ENCODE measurements at regions not wholly inside any gene's neighbourhood (a gene's known extent, or its start where the extent isn't known, plus 50 kb on each side); places are given as distances from the start of the nearest gene placed in this dataset.

DNA sequence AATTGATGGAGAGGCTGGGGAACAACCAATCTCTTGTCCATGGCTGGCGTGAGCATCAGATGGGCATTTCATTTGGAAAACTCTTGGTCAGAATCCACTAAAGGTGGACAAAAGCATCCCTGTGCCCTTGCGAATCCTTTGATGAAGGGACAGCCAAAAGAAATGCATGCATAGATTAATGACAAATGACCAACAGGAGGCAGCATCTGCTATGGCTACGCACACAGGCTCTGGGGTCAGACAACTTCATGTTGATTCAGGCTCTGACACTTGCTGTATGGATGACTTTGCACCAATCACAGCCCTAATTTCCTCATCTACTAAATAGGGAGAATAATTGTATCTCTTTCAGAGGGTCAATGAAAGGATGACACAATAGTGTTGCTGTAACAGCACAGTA lies 117.5 kb downstream of the ASCL4 start:
- TF ChIP-seq EGR1 (IDR thresholded peaks at IDR 0.05) (no peak), RAD21 (IDR thresholded peaks at IDR 0.05; ENCODE audit: low read depth) (0 out of 2 replicates have a peak, but pooled peaks have one; percentile 23), FOXM1 (IDR thresholded peaks at IDR 0.05; ENCODE audit: borderline replicate concordance, low read depth) (no peak)
- TF ChIP-seq, protein P1, sequence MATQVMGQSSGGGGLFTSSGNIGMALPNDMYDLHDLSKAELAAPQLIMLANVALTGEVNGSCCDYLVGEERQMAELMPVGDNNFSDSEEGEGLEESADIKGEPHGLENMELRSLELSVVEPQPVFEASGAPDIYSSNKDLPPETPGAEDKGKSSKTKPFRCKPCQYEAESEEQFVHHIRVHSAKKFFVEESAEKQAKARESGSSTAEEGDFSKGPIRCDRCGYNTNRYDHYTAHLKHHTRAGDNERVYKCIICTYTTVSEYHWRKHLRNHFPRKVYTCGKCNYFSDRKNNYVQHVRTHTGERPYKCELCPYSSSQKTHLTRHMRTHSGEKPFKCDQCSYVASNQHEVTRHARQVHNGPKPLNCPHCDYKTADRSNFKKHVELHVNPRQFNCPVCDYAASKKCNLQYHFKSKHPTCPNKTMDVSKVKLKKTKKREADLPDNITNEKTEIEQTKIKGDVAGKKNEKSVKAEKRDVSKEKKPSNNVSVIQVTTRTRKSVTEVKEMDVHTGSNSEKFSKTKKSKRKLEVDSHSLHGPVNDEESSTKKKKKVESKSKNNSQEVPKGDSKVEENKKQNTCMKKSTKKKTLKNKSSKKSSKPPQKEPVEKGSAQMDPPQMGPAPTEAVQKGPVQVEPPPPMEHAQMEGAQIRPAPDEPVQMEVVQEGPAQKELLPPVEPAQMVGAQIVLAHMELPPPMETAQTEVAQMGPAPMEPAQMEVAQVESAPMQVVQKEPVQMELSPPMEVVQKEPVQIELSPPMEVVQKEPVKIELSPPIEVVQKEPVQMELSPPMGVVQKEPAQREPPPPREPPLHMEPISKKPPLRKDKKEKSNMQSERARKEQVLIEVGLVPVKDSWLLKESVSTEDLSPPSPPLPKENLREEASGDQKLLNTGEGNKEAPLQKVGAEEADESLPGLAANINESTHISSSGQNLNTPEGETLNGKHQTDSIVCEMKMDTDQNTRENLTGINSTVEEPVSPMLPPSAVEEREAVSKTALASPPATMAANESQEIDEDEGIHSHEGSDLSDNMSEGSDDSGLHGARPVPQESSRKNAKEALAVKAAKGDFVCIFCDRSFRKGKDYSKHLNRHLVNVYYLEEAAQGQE (IDR thresholded peaks at IDR 0.05; ENCODE audit: low read depth): no peak

DNA sequence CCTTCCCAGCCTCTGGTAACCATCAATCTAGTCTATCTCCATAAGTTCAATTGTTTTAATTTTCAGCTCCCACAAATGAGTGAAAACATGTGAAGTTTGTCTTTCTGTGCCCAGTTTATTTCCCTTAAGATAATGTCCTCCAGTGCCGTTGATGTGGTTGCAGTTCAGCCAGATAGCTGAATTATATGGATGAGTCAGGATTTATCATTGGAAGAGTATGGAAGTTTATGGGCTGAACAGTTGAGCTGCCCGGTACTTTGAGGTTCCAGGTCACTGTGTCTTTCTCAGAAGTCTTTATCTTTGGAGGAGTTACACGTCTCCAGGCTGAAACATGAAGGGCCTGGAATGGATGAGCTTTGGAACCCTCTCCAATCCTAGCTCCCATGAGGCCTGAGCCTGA lies 120.1 kb downstream of the ASCL4 start:
- TF ChIP-seq CEBPB (IDR thresholded peaks at IDR 0.05): no peak
- TF ChIP-seq EP300 (IDR thresholded peaks at IDR 0.05; ENCODE audit: borderline replicate concordance): no peak
- no peak for TF ChIP-seq EGR1 (IDR thresholded peaks at IDR 0.05)
- no peak for TF ChIP-seq TCF12 (IDR thresholded peaks at IDR 0.05; ENCODE audit: low read depth)
- TF ChIP-seq YY1 (IDR thresholded peaks at IDR 0.05; ENCODE audit: low read depth): no peak
- TF ChIP-seq, protein P1 (IDR thresholded peaks at IDR 0.05; ENCODE audit: low read depth): no peak
- TF ChIP-seq TEAD4 (IDR thresholded peaks at IDR 0.05): no peak
- TF ChIP-seq, protein P2, sequence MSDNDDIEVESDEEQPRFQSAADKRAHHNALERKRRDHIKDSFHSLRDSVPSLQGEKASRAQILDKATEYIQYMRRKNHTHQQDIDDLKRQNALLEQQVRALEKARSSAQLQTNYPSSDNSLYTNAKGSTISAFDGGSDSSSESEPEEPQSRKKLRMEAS (IDR thresholded peaks at IDR 0.05): no peak
- TF ChIP-seq CREB1 (IDR thresholded peaks at IDR 0.05; ENCODE audit: low read depth): no peak
- TF ChIP-seq, protein P3, sequence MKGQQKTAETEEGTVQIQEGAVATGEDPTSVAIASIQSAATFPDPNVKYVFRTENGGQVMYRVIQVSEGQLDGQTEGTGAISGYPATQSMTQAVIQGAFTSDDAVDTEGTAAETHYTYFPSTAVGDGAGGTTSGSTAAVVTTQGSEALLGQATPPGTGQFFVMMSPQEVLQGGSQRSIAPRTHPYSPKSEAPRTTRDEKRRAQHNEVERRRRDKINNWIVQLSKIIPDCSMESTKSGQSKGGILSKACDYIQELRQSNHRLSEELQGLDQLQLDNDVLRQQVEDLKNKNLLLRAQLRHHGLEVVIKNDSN (IDR thresholded peaks at IDR 0.05): no peak
- TF ChIP-seq TAF1 (IDR thresholded peaks at IDR 0.05; ENCODE audit: low read depth): no peak

DNA sequence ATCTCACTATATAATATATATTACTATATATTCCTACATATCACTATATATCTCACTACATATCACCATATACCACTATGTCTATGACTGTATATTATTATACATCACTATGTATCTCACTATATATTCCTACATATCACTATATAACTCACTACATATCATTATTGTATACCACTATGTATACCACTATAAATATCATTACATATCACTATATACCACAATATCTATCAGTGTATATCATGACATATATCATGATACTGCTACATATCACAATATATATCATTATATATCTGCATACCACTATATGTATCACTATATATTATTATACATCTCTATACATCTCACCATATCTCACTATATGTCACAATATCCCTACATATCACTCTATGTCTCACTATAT lies 121.5 kb downstream of the ASCL4 start:
- TF ChIP-seq EGR1 (IDR thresholded peaks at IDR 0.05) (no peak), FOXM1 (IDR thresholded peaks at IDR 0.05; ENCODE audit: borderline replicate concordance, low read depth) (no peak), RAD21 (IDR thresholded peaks at IDR 0.05; ENCODE audit: low read depth) (no peak), CEBPB (IDR thresholded peaks at IDR 0.05) (no peak), CREB1 (IDR thresholded peaks at IDR 0.05; ENCODE audit: low read depth) (no peak), YY1 (IDR thresholded peaks at IDR 0.05; ENCODE audit: low read depth) (no peak), TCF12 (IDR thresholded peaks at IDR 0.05; ENCODE audit: low read depth) (no peak), TEAD4 (IDR thresholded peaks at IDR 0.05) (no peak)
- TF ChIP-seq, protein P2 (IDR thresholded peaks at IDR 0.05): no peak

DNA sequence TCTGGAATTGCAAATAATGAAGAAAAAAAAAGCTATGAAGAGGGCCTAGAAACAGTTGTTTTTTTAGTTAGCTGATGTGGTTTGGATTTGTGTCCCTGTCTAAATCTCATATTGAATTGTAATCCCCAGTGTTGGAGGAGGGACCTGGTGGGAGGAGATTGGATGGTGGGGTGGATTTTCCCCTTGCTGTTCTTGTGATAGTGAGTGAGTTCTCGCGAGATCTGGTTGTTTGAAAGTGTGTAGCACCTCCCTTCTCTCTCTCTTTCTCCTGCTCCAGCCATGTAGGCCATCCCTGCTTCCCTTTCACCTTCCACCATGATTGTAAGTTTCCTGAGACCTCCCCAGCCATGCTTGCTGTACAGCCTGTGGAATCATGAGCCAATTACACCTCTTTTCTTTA lies 126.1 kb downstream of the ASCL4 start:
- TF ChIP-seq FOXM1 (IDR thresholded peaks at IDR 0.05; ENCODE audit: borderline replicate concordance, low read depth): no peak
- no peak for TF ChIP-seq CREB1 (IDR thresholded peaks at IDR 0.05; ENCODE audit: low read depth)
- TF ChIP-seq, protein P2 (IDR thresholded peaks at IDR 0.05): no peak
- TF ChIP-seq TEAD4 (IDR thresholded peaks at IDR 0.05): no peak
- no peak for TF ChIP-seq EP300 (IDR thresholded peaks at IDR 0.05; ENCODE audit: borderline replicate concordance)
- TF ChIP-seq ZBTB7A (IDR thresholded peaks at IDR 0.05; ENCODE audit: low read depth): no peak
- TF ChIP-seq, protein P3 (IDR thresholded peaks at IDR 0.05): no peak
- no peak for TF ChIP-seq EGR1 (IDR thresholded peaks at IDR 0.05)
- TF ChIP-seq TAF1 (IDR thresholded peaks at IDR 0.05; ENCODE audit: low read depth): no peak
- no peak for TF ChIP-seq NFIC (IDR thresholded peaks at IDR 0.05)

DNA sequence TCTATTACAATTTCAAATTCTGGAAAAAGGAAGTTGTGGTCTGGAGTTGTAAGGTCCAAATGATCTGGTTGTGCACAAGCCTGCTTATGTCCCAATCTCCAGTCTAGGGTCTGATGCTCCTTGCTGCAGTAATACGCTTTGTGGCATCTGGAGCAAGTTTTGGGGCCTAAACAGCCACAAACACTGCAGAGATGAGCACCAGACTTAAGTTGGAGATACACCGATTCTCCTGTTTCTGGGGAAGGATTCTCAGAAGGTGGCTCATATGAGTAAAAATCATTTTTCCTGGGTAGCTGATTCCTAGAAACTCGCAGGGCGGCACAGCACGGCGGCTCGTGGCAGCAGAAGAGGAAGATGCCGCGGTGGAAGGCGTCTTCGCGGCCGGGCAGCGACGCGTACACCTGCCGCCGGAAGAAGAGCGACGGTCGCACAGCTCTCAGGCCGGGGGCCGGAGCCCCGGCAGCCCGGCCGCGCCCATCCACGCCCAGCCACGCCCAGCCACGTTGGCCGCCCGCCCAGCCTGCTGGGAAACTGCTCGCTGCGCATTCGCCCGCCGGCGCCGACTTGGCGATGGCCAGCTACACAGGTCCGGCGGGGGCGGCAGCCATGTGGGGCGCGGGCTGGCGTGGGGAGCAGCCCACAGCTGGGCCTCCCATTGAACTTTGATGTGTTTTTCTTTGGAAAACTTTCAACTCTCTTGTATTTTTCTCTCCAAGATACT lies 129.0 kb downstream of the ASCL4 start:
- TF ChIP-seq CREB1 (IDR thresholded peaks at IDR 0.05; ENCODE audit: low read depth) (no peak), FOXM1 (IDR thresholded peaks at IDR 0.05; ENCODE audit: borderline replicate concordance, low read depth) (no peak), EGR1 (IDR thresholded peaks at IDR 0.05) (no peak), TCF12 (IDR thresholded peaks at IDR 0.05; ENCODE audit: low read depth) (no peak)
- TF ChIP-seq, protein P2 (IDR thresholded peaks at IDR 0.05): peak; percentile 34; the same call in 1 of the 2 replicates

DNA sequence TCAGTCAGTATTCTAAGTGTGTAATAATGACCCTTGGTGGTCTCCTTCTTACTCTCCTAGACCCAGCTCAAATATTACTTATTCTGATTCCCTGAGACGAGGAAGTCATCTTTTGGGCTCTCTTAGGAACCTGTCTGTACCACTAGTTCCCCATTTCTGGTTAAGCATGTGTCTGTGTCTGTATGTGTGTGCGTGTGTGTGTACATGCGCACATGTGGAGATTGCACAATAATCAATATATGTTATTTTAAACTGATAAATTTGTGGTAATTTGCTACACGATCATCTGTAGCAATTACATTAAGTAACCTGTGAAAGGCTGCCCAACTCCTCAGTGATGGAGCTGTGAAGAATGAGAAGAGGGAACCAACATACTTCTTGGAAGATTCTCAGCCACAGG lies 132.2 kb downstream of the ASCL4 start:
- TF ChIP-seq NFIC (IDR thresholded peaks at IDR 0.05): no peak
- no peak for TF ChIP-seq FOXM1 (IDR thresholded peaks at IDR 0.05; ENCODE audit: borderline replicate concordance, low read depth)
- TF ChIP-seq TCF12 (IDR thresholded peaks at IDR 0.05; ENCODE audit: low read depth): no peak
- no peak for TF ChIP-seq YY1 (IDR thresholded peaks at IDR 0.05; ENCODE audit: low read depth)
- no peak for TF ChIP-seq ZBTB7A (IDR thresholded peaks at IDR 0.05; ENCODE audit: low read depth)
- TF ChIP-seq, protein P3 (IDR thresholded peaks at IDR 0.05): no peak
- no peak for TF ChIP-seq EP300 (IDR thresholded peaks at IDR 0.05; ENCODE audit: borderline replicate concordance)
- TF ChIP-seq EGR1 (IDR thresholded peaks at IDR 0.05): no peak
- no peak for TF ChIP-seq TAF1 (IDR thresholded peaks at IDR 0.05; ENCODE audit: low read depth)
- no peak for TF ChIP-seq CEBPB (IDR thresholded peaks at IDR 0.05)
- no peak for TF ChIP-seq RAD21 (IDR thresholded peaks at IDR 0.05; ENCODE audit: low read depth)
- TF ChIP-seq, protein P2 (IDR thresholded peaks at IDR 0.05): no peak
- TF ChIP-seq CREB1 (IDR thresholded peaks at IDR 0.05; ENCODE audit: low read depth): no peak
- TF ChIP-seq, protein P1 (IDR thresholded peaks at IDR 0.05; ENCODE audit: low read depth): no peak
- no peak for TF ChIP-seq TEAD4 (IDR thresholded peaks at IDR 0.05)

All from Ishikawa (cell line).